SK-N-DZ (cell line): ENCODE measurements at regions not wholly inside any gene's neighbourhood (a gene's known extent, or its start where the extent isn't known, plus 50 kb on each side); places are given as distances from the start of the nearest gene placed in this dataset.

Source experiments
- DNase-seq: peaks from one replicate; pipeline ENCODE4 v3.0.0-alpha.2; 2015; ENCODE audit warnings: low spot score

- DNase-seq, result no peak
Observed at GRCh38 chr7:25901658-25902057, 250.3 kb upstream of the NFE2L3 start.

GRCh38 chr7:25906003-25906402 lies 246.0 kb upstream of the NFE2L3 start:
- DNase-seq, result no peak

- no peak for DNase-seq
Observed at GRCh38 chr7:25906760-25907159, 245.2 kb upstream of the NFE2L3 start.

GRCh38 chr7:25907214-25907613 lies 244.8 kb upstream of the NFE2L3 start:
- DNase-seq, result no peak

- DNase-seq, result no peak
Observed at GRCh38 chr7:25907731-25908130, 244.3 kb upstream of the NFE2L3 start.

GRCh38 chr7:25908154-25908949 lies 243.6 kb upstream of the NFE2L3 start:
- no peak for DNase-seq

GRCh38 chr7:25911738-25912607 lies 240.0 kb upstream of the NFE2L3 start:
- no peak for DNase-seq

- no peak for DNase-seq
Observed at GRCh38 chr7:25913598-25914224, 238.3 kb upstream of the NFE2L3 start.

- no peak for DNase-seq
Observed at GRCh38 chr7:25918731-25919130, 233.3 kb upstream of the NFE2L3 start.

- DNase-seq, result no peak
Observed at GRCh38 chr7:25922296-25922695, 229.7 kb upstream of the NFE2L3 start.

GRCh38 chr7:25923741-25924460 lies 228.1 kb upstream of the NFE2L3 start:
- DNase-seq, result no peak

GRCh38 chr7:25926009-25926408 lies 226.0 kb upstream of the NFE2L3 start:
- DNase-seq, result no peak

- DNase-seq, result no peak
Observed at GRCh38 chr7:25926451-25926850, 225.5 kb upstream of the NFE2L3 start.

GRCh38 chr7:25926891-25927625 lies 224.9 kb upstream of the NFE2L3 start:
- no peak for DNase-seq

- DNase-seq, result no peak
Observed at GRCh38 chr7:25927626-25927978, 224.4 kb upstream of the NFE2L3 start.

GRCh38 chr7:25928549-25929330 lies 223.3 kb upstream of the NFE2L3 start:
- DNase-seq, result no peak

GRCh38 chr7:25929448-25929847 lies 222.6 kb upstream of the NFE2L3 start:
- DNase-seq, result no peak

- no peak for DNase-seq
Observed at GRCh38 chr7:25930492-25931048, 221.4 kb upstream of the NFE2L3 start.

GRCh38 chr7:25931156-25931555 lies 220.8 kb upstream of the NFE2L3 start:
- DNase-seq, result no peak

- no peak for DNase-seq
Observed at GRCh38 chr7:25933921-25934320, 218.1 kb upstream of the NFE2L3 start.
